HUDEP-2 (cell line): ENCODE measurements at regions not wholly inside any gene's neighbourhood (a gene's known extent, or its start where the extent isn't known, plus 50 kb on each side); places are given as distances from the start of the nearest gene placed in this dataset.

Experiments
- DNase-seq, 76 experiments: peaks; one replicate each; lab custom pipeline; 2025; ENCODE audit not compliant: unreplicated experiment in 76 of 76; lab: John Stamatoyannopoulos, UW

DNA sequence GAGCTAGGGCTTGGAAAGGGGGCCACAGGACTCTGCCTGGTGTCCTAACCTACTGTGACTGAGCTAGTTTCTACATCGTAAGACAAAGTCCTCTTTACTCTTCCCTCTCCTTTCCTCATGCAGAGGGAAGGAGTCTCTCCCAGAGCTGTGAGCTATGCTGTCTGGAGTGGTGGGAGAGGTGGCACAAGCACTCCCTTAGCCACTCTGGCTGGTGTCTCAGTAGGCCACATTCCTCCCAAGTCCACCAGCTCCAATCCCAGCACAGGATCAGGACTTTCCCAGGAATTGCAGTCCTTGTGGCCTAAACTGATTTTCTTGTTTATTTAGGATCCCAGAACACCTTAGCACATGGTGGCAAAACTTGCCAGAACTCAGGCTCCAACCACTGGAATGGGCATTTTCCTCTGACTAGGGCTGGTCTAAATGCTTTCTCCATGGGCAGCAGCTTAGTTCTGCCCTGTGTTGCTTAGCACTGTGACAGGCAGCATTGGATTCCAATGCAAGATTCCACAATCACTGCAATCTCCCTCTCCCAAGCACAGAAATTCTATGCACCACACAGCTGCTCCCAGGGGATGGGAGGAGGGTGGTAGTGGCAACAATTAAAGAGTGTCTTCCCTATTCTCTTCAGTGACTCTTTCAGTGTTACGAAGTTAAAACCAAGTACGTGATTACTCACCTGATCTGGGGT lies 733.3 kb downstream of the HACE1 start:
- no peak for DNase-seq

DNA sequence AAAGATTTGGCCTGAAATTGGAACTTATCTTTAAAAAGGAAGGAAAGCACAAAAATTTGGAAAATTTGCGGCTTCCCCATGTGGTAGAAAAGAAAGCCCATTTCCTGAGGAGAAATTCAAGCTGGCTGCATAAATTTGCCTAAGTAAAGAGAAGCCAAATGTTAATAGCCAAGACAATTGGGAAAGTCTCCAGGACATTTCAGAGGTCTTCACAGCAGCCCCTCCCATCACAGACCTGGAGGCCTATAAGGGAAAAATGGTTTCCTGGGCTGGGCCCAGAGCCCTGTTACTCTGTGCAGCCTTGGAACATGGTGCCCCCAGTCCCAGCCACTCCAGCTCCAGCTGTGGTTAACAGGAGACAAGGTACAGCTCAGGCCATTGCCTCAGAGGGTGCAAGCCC lies 736.5 kb downstream of the HACE1 start:
- no peak for DNase-seq

DNA sequence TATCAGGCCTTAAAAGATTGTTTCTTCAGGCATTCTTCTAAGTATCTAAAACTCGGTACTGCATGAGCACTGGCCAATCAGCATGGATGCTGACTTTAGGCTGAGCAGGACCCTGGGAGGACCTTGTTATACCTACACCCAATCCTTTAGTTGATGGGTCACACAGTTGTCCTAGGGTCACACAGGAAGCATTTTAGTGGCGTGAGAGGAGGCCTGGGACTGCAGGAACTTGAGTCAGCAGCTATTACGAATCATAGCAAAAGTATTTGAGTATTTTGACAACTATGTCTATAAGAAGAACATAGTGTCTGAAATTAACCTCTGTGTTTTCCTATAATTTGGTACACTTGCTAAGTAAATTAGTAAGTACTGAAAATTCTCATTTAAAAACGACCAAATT lies 741.4 kb downstream of the HACE1 start:
- no peak for DNase-seq

DNA sequence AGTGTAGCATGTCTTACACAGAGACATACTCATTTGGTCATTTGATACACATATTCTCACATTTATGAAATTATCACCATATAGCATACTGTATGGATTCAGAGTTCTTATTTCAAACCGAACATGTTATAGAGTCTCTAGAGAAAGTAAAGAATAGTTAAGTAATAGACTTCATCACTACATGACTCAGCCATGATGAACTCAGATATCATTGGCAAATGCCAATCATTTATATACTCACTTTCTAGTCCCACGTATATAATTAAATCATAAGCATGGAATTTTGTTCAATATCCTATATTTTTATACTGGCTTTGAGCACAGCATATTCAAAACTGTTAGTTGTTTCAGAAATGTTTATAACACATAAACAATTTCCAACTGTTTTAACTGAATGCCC lies 749.9 kb downstream of the HACE1 start:
- DNase-seq = no peak

DNA sequence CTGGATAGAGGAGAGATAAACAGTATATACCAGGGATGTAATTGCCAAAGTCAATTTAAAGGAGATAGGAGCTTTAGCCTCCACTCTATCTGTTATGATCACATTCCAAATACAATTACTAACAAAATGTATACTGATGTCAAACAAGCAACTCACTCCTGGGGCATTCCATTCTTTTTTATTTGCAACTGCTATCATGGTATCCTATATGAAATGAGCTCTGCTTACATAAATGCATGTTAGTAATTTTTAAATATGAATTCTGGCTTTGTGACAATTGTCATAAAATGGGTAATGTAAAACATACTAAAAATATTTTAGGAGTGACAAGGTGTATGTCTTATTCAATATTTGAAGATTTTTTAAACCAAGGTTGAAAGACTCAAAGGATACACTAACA lies 751.1 kb downstream of the HACE1 start:
- DNase-seq = no peak

DNA sequence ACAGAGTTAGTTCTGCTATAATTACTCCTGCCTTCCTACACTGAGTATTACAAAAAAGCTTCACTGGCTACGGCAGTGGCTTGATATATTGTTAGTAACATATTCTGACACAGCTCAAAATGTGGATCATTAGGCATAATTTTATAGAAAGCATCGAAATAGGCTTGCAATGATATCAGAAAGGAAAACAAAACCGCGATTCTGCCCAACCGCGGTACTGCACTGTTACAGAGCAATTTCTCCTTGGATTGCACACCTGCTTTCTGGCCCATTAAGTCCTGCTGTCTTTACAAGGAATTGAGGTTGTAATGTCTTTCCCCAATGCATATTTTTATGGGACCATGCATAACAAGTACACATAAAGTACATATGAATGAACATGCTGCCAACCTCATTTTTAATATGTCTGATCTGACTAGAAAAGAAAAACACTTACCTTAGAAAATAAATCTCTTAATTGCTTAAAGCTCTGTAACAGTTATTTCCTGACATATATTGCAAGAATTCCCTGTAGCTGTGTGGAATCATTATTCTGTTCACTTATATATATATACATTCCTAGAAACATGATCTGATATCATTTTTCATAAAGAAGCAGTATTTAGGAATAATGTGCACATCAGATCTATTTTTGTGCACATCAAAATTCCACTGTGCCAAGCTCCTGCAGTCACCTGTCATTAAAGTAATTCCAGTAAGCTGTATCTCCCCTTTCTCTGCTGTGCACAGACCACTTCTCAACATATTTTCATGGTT lies 763.9 kb downstream of the HACE1 start:
- no peak for DNase-seq

DNA sequence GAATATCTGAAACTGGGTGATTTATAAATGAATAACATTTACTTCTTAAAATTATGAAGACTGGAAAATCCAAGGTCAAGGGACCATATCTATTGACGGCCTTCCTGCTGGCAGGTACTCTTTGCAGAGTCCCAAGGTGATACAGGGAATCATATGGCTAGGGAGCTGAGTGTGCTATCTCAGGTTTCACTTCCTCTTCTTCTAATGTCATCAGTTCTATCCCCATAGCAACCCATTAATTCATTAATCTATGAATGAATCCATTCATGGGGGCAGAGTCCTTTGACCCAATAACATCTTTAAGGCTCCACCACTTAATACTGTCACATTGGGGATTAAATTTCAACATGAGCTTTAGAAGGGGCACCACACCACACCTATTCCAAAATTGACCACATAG lies 772.0 kb downstream of the HACE1 start:
- no peak for DNase-seq

DNA sequence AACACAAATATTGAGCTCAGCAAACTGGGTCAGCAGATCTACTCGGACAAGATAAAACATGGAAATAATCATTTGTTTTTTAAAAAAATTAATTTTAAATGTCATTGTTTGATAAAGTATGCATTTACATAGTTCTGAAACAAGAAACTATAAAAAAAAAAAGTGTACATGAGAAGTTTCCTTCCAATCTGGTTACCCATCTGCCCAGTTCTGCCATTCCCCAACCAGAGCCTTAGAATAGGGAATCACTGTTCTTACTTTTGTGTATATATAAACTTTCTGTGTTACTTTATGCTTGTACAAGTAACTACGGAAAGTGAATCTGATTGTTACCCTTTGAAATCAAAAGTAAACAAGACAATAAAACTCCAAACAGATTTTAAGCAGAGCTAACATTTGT lies 791.4 kb downstream of the HACE1 start:
- no peak for DNase-seq

DNA sequence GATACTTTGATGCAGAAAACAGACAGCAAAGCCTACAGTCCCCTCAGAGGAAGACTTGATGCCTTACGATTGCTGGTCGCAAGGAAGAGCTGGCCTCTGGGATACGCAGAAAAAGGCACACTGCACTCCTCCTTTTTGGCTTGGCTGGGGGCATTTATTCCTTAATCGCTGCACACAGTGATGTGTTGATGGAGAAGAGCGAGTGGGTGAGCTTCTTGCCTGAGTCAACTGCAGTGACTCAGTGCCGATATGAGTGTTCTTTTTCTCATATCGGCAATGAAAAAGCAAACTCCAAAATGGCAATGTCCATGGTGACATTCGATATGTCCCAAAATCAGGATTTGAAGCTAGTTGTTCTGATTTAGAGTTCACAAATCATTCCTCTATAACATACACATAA lies 794.8 kb downstream of the HACE1 start:
- no peak for DNase-seq

DNA sequence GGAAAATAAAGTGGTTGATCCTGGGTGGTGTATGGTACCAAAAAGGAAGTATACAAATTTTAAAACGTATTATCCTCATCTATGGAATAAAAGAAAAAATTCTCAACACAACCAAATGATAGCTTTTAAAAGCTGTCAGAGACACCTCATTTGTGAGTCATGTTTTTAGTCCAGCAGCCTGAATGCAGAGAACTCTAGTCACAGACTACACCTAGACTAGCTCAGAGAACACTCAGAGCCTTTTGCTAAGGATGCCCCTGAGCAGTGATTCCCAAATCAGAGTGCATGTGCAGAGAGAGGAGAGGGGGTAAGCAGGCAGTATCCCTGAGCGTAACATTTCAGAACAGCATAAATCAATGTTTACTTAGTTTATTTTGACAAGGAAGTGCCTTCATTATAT lies 809.3 kb downstream of the HACE1 start:
- no peak for DNase-seq

DNA sequence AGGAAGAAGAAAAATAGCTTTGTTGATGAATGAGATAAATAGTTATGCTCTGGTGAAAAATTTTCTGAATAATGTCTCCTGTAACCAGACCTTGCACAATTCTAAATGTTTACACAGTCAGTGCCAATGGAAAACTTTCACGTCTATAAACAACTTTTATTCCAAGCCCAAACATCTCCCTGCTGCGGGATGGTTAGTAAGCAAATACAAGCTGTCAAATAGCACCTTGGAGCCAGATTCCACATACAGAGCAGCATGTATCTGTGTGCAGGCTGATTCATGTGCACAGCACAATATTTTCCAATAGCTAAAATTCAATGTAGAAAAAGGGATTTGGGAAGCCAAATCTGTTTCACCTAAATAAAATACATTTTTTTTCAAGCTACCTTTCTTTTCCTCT lies 813.3 kb downstream of the HACE1 start:
- no peak for DNase-seq

DNA sequence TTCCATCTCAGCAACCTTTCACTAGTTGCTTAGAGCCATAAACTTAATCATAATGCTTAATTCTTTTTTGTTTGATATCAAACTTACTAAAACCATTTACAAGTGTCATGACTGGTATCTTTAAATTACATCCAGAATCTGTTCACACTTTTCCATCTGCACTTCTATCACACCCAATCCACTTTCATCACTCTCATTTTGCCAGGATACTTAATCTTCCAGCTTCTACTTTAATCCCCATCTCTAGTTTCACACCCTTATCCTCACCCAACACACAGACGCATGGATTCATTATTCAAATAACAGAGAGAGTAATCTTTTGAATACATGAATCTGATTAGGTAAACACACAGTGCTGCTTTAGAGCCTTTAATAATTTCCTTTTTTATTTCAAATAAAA lies 828.4 kb downstream of the HACE1 start:
- no peak for DNase-seq

DNA sequence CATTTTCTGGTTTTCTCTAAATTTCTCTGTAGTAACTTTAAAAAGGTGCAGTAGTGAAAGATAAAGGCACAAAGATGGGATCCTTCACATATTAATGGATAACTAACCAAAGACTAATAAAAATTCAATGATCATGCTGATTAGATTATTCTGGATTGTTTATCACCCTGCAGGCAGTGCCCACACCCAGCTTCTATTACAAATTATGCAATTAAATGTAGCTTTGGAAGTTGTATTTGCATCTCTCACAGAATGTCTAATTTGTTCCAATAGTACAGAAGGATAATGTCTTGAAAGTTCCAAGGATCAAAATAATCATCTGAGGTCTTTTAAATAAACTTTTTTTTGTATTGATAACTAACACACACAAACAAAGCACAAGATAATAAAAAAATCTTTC lies 837.6 kb downstream of the HACE1 start:
- DNase-seq = no peak

DNA sequence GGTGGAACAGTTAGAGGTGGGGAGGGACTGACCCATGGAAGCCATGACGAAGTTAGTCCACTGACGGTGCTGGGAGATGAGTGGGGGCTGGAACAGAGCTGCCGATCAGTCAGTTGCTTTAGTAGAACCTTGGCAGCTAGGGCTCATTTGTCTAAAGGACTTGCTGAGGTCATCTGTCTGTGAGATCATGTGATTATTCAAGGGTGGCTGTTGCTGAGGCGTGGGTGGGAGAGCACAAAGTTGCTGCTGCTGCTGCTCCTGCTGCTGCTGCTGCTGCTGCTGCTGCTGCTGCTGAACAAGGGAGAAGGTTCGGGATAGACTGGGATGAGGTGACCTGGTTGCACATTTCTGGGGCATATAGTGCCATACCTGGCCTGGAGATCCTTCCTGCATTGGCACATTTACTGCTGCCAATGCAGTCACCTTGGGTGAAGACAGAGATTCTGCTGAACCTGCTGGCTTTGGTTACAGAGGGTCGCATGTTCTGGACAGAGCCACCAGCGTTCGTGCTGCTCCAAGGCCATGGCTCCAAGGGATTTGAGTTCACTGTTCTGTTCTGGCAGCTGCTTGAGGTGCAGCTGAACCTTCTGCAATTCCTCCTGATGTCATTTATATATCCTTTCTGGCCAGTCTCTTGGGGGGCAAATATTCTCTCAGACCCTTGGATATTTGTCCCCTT lies 840.5 kb downstream of the HACE1 start:
- no peak for DNase-seq

DNA sequence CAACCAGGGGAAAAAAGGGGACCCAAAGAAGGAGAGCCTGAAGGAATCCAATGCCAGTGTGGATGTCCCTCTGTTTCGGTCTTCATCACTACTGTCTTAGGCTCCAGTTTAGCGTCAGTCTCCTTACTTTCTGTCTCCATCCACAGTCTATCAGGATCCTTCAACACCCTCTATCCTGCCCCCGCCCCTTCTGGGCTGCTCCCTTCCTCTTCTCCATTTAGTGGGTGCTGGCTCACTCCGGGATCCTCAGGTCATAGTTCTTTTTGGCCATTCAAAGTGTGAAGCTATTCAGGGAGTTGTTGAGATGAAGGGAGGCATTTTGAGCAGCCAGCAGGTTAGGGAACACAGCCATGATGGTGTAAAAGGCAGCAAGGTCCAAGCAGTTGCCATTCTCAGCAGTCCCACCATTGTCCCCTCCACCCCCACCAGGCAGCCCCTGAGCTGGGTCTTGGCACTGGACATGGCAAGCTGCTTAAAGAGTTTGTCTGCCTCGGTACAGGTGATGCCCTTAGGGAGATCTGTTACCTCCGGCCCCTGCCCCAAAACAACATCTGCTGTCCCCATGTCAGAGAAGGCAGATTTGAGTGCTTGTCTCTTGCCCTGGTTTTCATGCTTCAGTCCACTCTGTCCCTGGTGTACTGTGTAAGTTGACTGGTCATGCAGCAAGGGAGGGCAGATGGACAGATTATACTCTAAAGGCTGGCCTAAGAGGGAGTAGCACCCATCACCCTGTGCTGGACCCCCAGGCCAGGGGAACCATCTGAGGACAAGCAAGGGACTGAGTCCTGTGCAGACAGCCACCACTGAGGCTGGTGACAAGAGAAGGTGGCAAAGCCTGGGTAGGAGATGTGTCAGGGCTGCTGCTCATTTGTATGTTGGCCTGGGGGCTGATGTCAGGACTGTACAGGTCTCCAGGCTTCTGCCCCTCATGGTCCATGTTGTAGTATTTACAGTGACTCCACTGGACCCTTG lies 842.0 kb downstream of the HACE1 start:
- no peak for DNase-seq

DNA sequence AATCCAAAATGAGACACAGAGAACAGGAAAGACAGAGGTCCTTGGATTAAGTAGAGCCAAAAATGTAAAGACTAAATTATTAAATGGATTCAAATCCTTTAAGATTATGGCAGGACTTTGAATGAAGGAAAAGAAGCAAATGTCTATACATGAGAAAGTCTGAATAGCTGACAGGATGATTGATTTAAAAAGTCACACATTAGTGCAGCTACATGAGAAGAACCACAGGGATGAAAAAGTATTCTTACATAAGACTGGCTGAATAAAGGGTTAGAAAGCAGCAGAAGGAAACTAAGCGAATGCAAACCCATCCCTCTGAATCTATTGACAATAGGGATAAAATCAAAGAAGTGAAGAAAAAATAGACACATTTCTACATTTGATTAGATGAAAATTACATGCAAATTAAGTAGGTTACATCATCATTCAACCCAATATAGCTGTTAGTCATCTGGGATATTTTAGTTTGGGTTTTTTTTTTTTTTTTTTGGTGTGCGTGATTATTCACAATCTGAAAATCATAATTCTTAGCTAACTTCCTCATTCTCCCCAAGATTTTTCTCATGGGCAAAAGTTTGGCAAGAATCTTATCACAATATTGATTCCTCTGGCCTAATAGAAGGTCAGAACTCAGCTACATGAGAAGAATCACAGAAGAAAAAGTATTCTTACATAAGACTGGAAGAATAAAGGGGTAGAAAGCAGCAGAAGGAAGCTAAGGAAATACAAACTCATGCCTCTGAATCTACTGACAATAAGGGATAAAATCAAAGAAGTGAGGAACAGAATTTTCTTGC lies 845.4 kb downstream of the HACE1 start:
- no peak for DNase-seq

DNA sequence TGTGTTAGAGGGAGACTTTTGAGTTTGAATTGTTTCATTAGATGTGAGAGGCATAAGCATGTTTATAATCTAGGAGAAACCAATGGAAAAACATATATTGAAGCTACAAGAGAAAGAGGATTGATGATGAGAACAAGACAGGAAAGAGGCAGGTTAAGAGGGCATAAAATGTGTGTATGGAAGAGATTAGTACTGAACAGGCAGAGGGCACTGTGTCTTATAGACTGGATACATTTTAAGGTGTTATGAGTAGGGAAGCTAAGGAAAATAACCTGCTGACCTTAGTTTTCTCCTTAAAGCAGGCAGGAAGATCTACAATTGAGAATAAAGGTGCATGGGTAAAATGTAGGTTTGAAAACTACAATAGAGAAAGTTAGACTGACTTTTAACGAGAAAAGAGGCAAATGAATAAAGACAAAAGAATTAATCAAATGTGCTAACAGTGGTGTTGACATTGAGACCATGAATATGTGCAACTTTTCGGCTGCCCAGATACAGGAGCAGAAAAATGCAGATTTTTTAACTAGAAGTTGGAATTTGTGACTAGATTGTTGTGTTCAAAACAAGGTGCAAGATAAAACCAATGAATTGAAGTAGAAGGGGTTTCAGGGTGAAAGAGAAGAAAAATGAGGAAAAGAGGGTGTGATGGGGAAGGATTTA lies 846.3 kb downstream of the HACE1 start:
- DNase-seq = no peak

DNA sequence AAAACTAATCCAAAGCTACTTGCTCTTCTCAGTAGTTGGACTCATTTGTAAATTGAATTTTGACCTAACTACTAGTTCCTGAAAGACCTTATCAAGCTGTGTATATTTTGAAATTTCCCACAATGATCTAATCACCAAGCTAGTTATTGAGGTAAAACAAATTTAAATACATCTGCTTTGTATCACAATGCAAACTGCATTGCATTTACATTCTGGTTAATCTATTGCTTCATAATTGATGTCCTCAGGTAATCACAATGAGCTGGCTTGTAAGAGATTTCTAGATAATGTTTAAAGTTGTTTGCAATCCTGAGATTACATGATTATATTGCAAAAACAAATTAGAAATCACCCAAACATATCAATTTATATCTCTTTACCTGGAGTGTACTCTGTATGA lies 848.8 kb downstream of the HACE1 start:
- DNase-seq = no peak

DNA sequence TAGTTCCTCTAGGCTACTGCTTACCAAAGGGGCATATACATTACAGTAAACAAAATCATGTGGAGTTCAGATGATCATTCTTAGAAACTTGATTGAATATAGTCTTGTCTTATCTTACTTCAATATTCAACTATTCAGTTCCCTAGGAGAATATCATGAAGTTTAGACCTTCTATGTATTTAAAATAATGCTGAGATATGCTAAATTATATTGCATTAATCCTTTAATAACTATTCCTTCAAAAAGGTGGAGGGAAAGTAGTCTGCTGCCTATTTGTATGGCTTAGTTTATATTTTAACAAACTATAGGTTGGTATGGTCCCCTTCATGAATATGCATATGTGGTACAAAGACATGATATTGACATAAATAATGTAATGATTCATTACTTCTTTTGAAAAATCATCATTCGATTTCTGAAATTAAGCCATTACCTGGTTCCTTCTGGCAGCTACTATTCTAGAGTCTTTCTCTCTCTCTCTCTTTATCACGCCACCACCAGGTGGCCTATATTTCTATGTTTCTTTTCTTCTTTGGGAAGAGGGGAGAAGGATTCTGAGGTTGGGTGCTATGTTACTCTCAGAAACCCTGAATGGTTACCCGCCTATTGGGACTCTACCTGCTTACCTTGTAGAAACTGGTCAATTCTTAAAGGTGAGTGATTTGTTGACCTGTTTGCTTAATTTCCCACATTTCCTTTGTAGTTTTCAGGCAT lies 855.8 kb downstream of the HACE1 start:
- no peak for DNase-seq
